HCT116 (cell line): ENCODE measurements at regions not wholly inside any gene's neighbourhood (a gene's known extent, or its start where the extent isn't known, plus 50 kb on each side); places are given as distances from the start of the nearest gene placed in this dataset.

ENCODE experiments used
- ATAC-seq: fragments of 200-7000 bp; cut with Tn5 transposase; 2 replicates; pipeline ENCODE4 v1.9.1; 2020; ENCODE audit warnings: mild to moderate bottlenecking, moderate library complexity
- BruUV-seq: library from RNA; stranded (reverse); fragments of 400-500 nt; replicated peaks from 2 replicates; lab custom pipeline; 2021; lab: Mats Ljungman, UMichigan
- CTCF ChIA-PET: fragments of 300-600 bp; sonication (Branson Sonifier 250); formaldehyde crosslinking; loops from one replicate; lab custom pipeline; 2021; ENCODE audit warnings: antibody characterized with exemption; lab: Charles Lee
- POLR2A ChIA-PET: fragments of 300-600, 350-600 bp; sonication (Branson Sonifier 250); formaldehyde crosslinking; loops from one replicate; lab custom pipeline; 2021; ENCODE audit warnings: antibody characterized with exemption; lab: Charles Lee
- RAD21 ChIA-PET, 2 experiments: fragments of 300-600 bp; sonication (Branson Sonifier 250); formaldehyde crosslinking; loops; one replicate each; lab custom pipeline; 2023; ENCODE audit warnings: low total read pairs in 2 of 2; ENCODE audit not compliant: uncharacterized antibody in 2 of 2, unreplicated experiment in 2 of 2, low non-redundant PET in 1 of 2; lab: Charles Lee
- DNase-seq: peaks from one replicate; pipeline ENCODE4 v3.0.0-alpha.2; 2010; ENCODE audit warnings: low read depth, low spot score
- H2AFZ ChIP-seq: fragments of 200-600 bp; shearing (Covaris generic), sonication (generic); 2 replicates; pipeline ENCODE4 v1.6.1; 2017; ENCODE audit warnings: low read depth, mixed run types, mixed read lengths, antibody characterized with exemption, low read length; ENCODE audit not compliant: poor library complexity, severe bottlenecking
- H3K27ac ChIP-seq: 2 replicates; pipeline ENCODE4 v1.5.1; 2012; ENCODE audit warnings: low read depth, low read length
- H3K27me3 ChIP-seq: fragments of 200-600 bp; sonication (generic); 2 replicates; pipeline ENCODE4 v1.6.1; 2016; ENCODE audit warnings: mixed run types, low read length, mixed read lengths; ENCODE audit not compliant: insufficient read depth
- H3K36me3 ChIP-seq, 2 experiments: fragments of 200-500 bp in 1 of 2; fragments of 200-600 bp in 1 of 2; sonication (Bioruptor generic) in 1 of 2; sonication (generic) in 1 of 2; 2 replicates each; pipeline versions ENCODE4 v1.5.1 to v1.6.1; 2014 to 2016; ENCODE audit warnings: low read length in 2 of 2, inconsistent platforms in 1 of 2, mixed read lengths in 1 of 2, mixed run types in 1 of 2; ENCODE audit not compliant: insufficient read depth in 2 of 2, control insufficient read depth in 1 of 2
- H3K4me1 ChIP-seq, 2 experiments: fragments of 200-600 bp in 1 of 2; sonication (generic) in 1 of 2; 2 replicates each; pipeline versions ENCODE4 v1.5.1 to v1.6.1; 2012 to 2017; ENCODE audit warnings: low read length in 2 of 2, inconsistent platforms in 1 of 2, mild to moderate bottlenecking in 1 of 2, mixed read lengths in 1 of 2, mixed run types in 1 of 2, moderate library complexity in 1 of 2; ENCODE audit not compliant: insufficient read depth in 2 of 2, control insufficient read depth in 1 of 2
- H3K4me2 ChIP-seq: fragments of 200-600 bp; sonication (generic); 2 replicates; pipeline ENCODE4 v1.6.1; 2017; ENCODE audit warnings: mixed run types, low read length, mixed read lengths
- H3K4me3 ChIP-seq, 2 experiments: fragments of 200-600 bp in 1 of 2; sonication (generic) in 1 of 2; replicated peaks in 1 of 2; 2 replicates each; pipeline ENCODE4 v1.5.1; 2011 to 2016; ENCODE audit warnings: low read length in 2 of 2, control low read depth in 1 of 2, low read depth in 1 of 2, mild to moderate bottlenecking in 1 of 2, mixed read lengths in 1 of 2, mixed run types in 1 of 2
- H3K79me2 ChIP-seq: fragments of 200-600 bp; sonication (generic); 2 replicates; pipeline ENCODE4 v1.6.1; 2017; ENCODE audit warnings: mild to moderate bottlenecking, mixed run types, low read length, moderate library complexity, mixed read lengths; ENCODE audit not compliant: insufficient read depth
- H3K9ac ChIP-seq: fragments of 200-600 bp; sonication (generic); 2 replicates; pipeline ENCODE4 v1.6.1; 2016; ENCODE audit warnings: low read length, mixed read lengths
- H3K9me2 ChIP-seq: fragments of 200-600 bp; sonication (generic), shearing (Covaris generic); 2 replicates; pipeline ENCODE4 v1.6.1; 2017; ENCODE audit warnings: mixed run types, mild to moderate bottlenecking, moderate library complexity; ENCODE audit not compliant: insufficient read depth
- H3K9me3 ChIP-seq, 2 experiments: fragments of 200-500 bp in 1 of 2; fragments of 200-600 bp in 1 of 2; sonication (Bioruptor generic) in 1 of 2; sonication (generic) in 1 of 2; 2 replicates each; pipeline ENCODE4 v1.6.1; 2014 to 2017; ENCODE audit warnings: low read length in 2 of 2, mixed read lengths in 2 of 2, inconsistent platforms in 1 of 2, low read depth in 1 of 2, mild to moderate bottlenecking in 1 of 2, mixed run types in 1 of 2, moderate library complexity in 1 of 2; ENCODE audit not compliant: control insufficient read depth in 1 of 2, insufficient read depth in 1 of 2
- H4K20me1 ChIP-seq: fragments of 200-600 bp; sonication (generic), shearing (Covaris generic); 2 replicates; pipeline ENCODE4 v1.6.1; 2017; ENCODE audit warnings: mixed run types, mild to moderate bottlenecking, moderate library complexity; ENCODE audit not compliant: insufficient read depth
- CEBPB ChIP-seq: IDR thresholded peaks from 2 replicates; pipeline ENCODE4 v1.6.1; 2012; ENCODE audit warnings: low read depth
- CTCF ChIP-seq, 3 experiments: fragments of 200-600 bp in 1 of 3; sonication (generic) in 1 of 3; IDR thresholded peaks in 2 of 3; conservative IDR thresholded peaks in 1 of 3; 2 replicates each; pipeline ENCODE4 v1.5.1; 2012 to 2017; ENCODE audit warnings: low read depth in 2 of 3, low read length in 2 of 3, antibody characterized with exemption in 1 of 3, borderline replicate concordance in 1 of 3, control low read depth in 1 of 3, mild to moderate bottlenecking in 1 of 3, mixed read lengths in 1 of 3, mixed run types in 1 of 3, moderate library complexity in 1 of 3; ENCODE audit not compliant: insufficient read depth in 1 of 3
- EGR1 ChIP-seq: IDR thresholded peaks from 2 replicates; pipeline ENCODE4 v1.6.1; 2012; ENCODE audit warnings: low read depth
- ELF1 ChIP-seq: IDR thresholded peaks from 2 replicates; pipeline ENCODE4 v1.6.1; 2012; ENCODE audit warnings: low read depth, borderline replicate concordance
- EZH2 ChIP-seq: fragments of 200-600 bp; sonication (generic); IDR thresholded peaks from 2 replicates; pipeline ENCODE4 v1.6.1; 2017; ENCODE audit warnings: antibody characterized with exemption, mixed run types
- FOSL1 ChIP-seq: IDR thresholded peaks from 2 replicates; pipeline ENCODE4 v1.6.1; 2012; ENCODE audit warnings: low read depth
- JUND ChIP-seq: IDR thresholded peaks from 2 replicates; pipeline ENCODE4 v1.6.1; 2012
- MAX ChIP-seq: IDR thresholded peaks from 2 replicates; pipeline ENCODE4 v1.6.1; 2012
- POLR2A ChIP-seq: IDR thresholded peaks from 2 replicates; pipeline ENCODE4 v1.7.0; 2011; ENCODE audit warnings: borderline replicate concordance; ENCODE audit not compliant: insufficient read depth, insufficient read length; ENCODE audit errors: extremely low read depth
- RAD21 ChIP-seq: IDR thresholded peaks from 2 replicates; pipeline ENCODE4 v1.6.1; 2012; ENCODE audit warnings: low read depth, mild to moderate bottlenecking
- SIN3A ChIP-seq: IDR thresholded peaks from 2 replicates; pipeline ENCODE4 v1.6.1; 2012; ENCODE audit warnings: low read depth
- SP1 ChIP-seq: IDR thresholded peaks from 2 replicates; pipeline ENCODE4 v1.6.1; 2012; ENCODE audit warnings: low read depth
- SRF ChIP-seq: IDR thresholded peaks from 2 replicates; pipeline ENCODE4 v1.6.1; 2012; ENCODE audit warnings: low read depth
- YY1 ChIP-seq: IDR thresholded peaks from 2 replicates; pipeline ENCODE4 v1.6.1; 2011; ENCODE audit warnings: low read length, low read depth, moderate library complexity, mild to moderate bottlenecking; ENCODE audit not compliant: insufficient replicate concordance; ENCODE audit errors: extremely low read depth
- ZBTB33 ChIP-seq: IDR thresholded peaks from 2 replicates; pipeline ENCODE4 v1.6.1; 2011; ENCODE audit warnings: mild to moderate bottlenecking, low read length, moderate library complexity; ENCODE audit not compliant: insufficient replicate concordance; ENCODE audit errors: extremely low read depth
- ZFX ChIP-seq: fragments of 450-650 bp; IDR thresholded peaks from 2 replicates; pipeline ENCODE4 v1.6.1; 2017
- ZNF274 ChIP-seq: fragments of 200-500 bp; sonication (Bioruptor generic); IDR thresholded peaks from 2 replicates; pipeline ENCODE4 v1.6.1; 2014; ENCODE audit warnings: mild to moderate bottlenecking, low read depth, low read length, inconsistent platforms
- intact Hi-C: fragments of 100-400 bp; cut with micrococcal nuclease; formaldehyde crosslinking; loops from 2 replicates; pipeline ENCODE4 v1.10.0; 2022

- DNase-seq (no peak), ATAC-seq (no peak)
- H4K20me1 ChIP-seq: no peaks in the 10 kb centered on the region
- no peaks in the 10 kb centered on the region for H3K79me2 ChIP-seq
- intact Hi-C loops: no loop called here
- H3K4me1 ChIP-seq: no peaks in the 10 kb centered on the region
- POLR2A ChIA-PET: no interaction called here
- no peak overlapping the region for H3K27ac ChIP-seq
- H3K27me3 ChIP-seq: no peaks in the 10 kb centered on the region
- TF ChIP-seq FOSL1 (no peak), CTCF (IDR thresholded peaks at IDR 0.05 in 2 of 3, conservative IDR thresholded peaks at IDR 0.05 in 1 of 3; ENCODE audit: borderline replicate concordance in 1 of 3, insufficient read depth in 1 of 3, low read depth in 2 of 3, low read length in 2 of 3) (no peak), CEBPB (no peak), SIN3A (no peak), POLR2A (no peak), JUND (no peak), ELF1 (no peak), EGR1 (no peak), RAD21 (no peak), SRF (no peak)
- H3K9me3 ChIP-seq: peaks cover 3 to 6% of the 10 kb centered on the region in 2 experiments; a peak in 1 of 4 replicates
- no peak overlapping the region for H3K4me3 ChIP-seq
- CTCF ChIA-PET: no interaction called here
- no peak overlapping the region for H2AFZ ChIP-seq
- RAD21 ChIA-PET: no interaction called here
- H3K9ac ChIP-seq: no peak overlapping the region
- H3K36me3 ChIP-seq: no peaks in the 10 kb centered on the region
- H3K4me2 ChIP-seq: no peak overlapping the region
- no peaks in the 10 kb centered on the region for H3K9me2 ChIP-seq
- no TSS peak for BruUV-seq
Measured at GRCh38 chr18:40360558-40360957, 1594.5 kb upstream of the PIK3C3 start.

GRCh38 chr18:40357536-40357935, 1597.5 kb upstream of the PIK3C3 start:
- Histone ChIP-seq H3K79me2 (no peaks in the 10 kb centered on the region), H3K4me1 (no peaks in the 10 kb centered on the region), H3K4me3 (no peak overlapping the region), H3K27me3 (no peaks in the 10 kb centered on the region; the same call in 1 of the 2 replicates), H3K9me2 (no peaks in the 10 kb centered on the region), H3K36me3 (no peaks in the 10 kb centered on the region), H4K20me1 (no peaks in the 10 kb centered on the region), H3K4me2 (no peak overlapping the region), H3K27ac (no peak overlapping the region), H2AFZ (no peak overlapping the region), H3K9me3 (peaks cover 0 to 6% of the 10 kb centered on the region in 2 experiments; a peak in 1 of 4 replicates), H3K9ac (no peak overlapping the region)
- no TSS peak for BruUV-seq
- intact Hi-C loops: no loop called here
- ChIA-PET CTCF (no interaction called here), RAD21 (no interaction called here), POLR2A (no interaction called here)
- no peak for DNase-seq
- ATAC-seq: no peak
- TF ChIP-seq SIN3A: no peak
- TF ChIP-seq JUND: no peak
- TF ChIP-seq YY1: no peak
- TF ChIP-seq SP1: no peak
- TF ChIP-seq ELF1: no peak
- no peak for TF ChIP-seq FOSL1
- no peak for TF ChIP-seq CEBPB
- no peak for TF ChIP-seq EGR1
- TF ChIP-seq ZFX: no peak
- TF ChIP-seq MAX: no peak
- TF ChIP-seq ZBTB33: no peak
- TF ChIP-seq EZH2: no peak
- no peak for TF ChIP-seq ZNF274
